KG1 (cell line): ENCODE measurements at regions not wholly inside any gene's neighbourhood (a gene's known extent, or its start where the extent isn't known, plus 50 kb on each side); places are given as distances from the start of the nearest gene placed in this dataset.
A peak's percentile ranks its signal among the peaks of the same experiment; 100 is the strongest.

Source experiments
- DNase-seq: peaks from one replicate; lab custom pipeline; 2025; lab: John Stamatoyannopoulos, UW

DNA sequence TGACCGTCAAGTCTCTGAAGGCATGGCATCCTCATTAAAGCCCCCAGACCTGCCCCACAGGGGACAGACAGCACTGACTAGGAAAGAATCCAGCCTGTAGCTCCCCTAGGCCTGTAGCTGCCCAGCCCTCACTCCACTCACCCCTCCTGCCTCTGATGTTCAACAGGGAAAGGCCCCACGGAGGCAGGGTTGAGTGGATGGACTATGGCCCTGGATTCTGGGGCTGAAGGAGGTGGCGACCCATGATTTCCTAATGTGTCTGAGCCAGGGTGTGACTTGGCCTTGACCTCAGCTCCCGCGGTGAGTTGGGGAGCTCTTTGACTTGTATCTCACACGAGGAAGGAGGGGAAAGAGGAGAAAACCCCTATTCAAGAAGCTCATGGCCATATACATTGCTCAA, 238.5 kb upstream of the CSF3R start:
- DNase-seq, result no peak

- no peak for DNase-seq
Observed at GRCh38 chr1:36717431-36717830, 234.7 kb upstream of the CSF3R start.

GRCh38 chr1:36715797-36716196, 233.1 kb upstream of the CSF3R start:
- no peak for DNase-seq

GRCh38 chr1:36714301-36714700, 231.6 kb upstream of the CSF3R start:
- DNase-seq, result no peak

DNA sequence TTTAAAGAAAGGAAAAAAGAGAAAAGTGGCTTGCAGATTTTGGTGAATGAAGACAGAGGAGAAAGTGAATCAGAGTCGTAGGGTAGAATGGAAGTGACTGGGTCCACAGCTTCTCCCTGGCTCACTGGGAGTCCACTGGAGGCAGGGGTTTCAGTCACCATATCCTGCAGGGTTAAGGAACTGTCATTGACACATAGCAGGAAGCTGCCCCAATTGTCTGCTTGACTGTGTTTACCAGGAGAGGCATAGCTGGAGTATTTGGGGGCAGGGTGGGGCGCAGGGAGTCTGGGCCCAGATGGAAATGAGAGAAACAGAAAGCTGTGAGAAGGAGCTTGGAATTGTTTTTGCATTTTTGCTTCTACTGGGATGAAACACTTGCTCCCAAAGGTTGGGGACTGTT, 228.8 kb upstream of the CSF3R start:
- no peak for DNase-seq

DNA sequence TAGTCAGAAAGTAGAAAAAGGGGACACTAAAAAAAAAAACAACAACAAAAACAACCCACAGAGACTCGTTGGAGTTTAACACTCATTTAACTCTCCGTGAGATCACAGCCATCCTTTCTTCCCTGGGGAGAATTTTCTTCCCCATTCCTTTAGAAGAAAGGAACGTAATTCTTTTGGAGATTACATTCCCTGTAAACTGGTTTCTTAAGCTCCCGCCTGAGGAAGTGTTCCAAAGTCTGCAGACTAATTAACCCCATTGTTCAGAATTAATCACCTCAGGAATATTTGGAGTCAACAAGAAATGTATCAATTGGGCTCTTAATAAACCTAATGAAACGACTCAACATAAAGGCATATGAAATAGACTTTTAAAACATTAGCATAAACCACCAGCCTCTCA, 228.2 kb upstream of the CSF3R start:
- DNase-seq, result no peak

GRCh38 chr1:36709869-36710481, 227.3 kb upstream of the CSF3R start:
- no peak for DNase-seq

DNA sequence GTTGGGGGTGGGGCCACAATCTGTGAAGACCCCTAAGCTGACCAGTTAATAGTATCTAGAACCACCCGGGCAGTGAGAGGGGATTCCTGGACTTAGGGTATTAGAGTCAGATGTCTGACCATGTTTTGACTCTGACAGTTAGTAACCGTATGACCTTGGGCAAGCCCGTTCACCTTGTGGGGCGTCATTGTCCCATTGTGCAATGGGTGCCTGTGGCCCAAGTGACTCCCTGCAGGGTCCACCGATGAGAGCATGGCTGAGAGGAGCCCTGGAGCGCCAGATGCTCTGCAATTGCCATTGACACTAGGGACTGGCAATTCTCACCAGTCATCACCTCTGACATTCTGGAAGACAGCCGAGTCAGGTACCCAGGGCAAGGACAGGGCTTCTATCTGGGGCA, 225.9 kb upstream of the CSF3R start:
- no peak for DNase-seq

- DNase-seq, result no peak
Observed at GRCh38 chr1:36707221-36707620, 224.5 kb upstream of the CSF3R start.

DNA sequence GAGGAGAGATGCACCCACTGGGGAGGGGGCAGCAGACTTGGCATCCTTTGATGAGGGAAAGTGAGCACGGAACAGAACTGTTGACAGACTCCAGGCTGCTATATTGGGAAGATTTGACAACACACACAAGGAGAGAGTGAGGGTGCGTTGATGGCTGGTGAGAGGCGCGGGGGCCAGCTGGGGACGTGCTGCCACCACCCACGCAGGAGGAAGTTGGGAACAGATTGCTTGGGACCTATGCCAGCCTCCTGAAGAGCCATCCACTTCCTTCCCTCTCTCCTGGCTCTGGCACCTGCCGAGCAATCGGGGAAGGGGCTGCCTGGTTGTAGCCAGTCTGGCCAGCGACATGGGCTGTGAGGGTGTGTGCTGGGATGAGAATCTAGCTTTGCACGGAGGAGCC, 223.7 kb upstream of the CSF3R start:
- DNase-seq, result no peak

DNA sequence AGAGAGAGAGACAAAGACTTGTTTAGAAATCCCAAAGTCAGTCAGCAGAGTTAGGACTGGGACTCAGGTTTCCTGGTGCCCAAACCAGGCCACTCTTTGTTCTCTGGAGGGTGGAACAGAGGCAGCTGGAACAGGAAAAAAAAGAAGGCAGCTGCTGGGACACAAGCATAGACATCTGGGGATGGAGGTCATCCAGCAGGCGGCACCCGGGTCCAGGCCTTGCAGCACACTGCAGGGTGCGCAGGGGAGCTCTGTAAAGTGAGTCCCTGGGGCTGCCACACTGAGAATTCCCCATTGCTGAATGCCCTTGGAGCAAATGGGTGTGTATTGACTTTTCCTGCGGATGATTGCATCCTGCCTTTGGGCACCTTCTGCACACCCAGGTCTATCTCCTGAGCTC, 222.9 kb upstream of the CSF3R start:
- no peak for DNase-seq

DNA sequence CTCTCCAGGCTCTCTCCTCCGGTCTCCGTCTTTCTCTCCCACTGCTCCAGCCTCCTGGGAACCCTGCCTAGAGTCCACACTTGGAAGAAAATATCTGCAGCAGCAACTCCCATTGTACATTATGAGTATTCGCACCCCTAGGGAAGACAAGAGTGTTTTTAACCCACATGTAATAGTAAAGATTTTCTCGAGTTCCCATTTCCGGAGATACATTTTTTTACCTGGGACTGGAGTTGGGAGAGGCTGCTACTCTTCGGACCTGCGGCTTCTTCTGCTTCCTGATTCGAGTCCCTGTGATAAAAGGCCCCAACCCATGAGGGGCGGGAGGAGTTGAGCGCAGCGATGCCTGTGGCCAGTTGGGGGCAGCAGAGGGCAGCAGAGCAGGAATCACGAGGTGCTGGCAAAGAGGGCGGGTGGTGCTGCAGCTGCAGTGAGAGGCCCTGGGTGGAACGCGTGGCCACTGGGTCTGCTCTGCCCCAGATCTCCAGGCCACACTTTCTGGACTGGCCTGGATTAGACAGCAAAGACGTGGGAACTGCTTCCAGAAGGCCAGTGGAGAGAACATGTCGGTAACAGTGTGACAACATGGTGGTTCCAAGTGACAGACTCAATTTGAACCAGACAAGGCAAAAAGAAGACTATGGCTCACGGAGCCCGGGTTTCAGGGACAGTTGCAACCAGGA, 221.0 kb upstream of the CSF3R start:
- DNase-seq, result peak; percentile 26

DNA sequence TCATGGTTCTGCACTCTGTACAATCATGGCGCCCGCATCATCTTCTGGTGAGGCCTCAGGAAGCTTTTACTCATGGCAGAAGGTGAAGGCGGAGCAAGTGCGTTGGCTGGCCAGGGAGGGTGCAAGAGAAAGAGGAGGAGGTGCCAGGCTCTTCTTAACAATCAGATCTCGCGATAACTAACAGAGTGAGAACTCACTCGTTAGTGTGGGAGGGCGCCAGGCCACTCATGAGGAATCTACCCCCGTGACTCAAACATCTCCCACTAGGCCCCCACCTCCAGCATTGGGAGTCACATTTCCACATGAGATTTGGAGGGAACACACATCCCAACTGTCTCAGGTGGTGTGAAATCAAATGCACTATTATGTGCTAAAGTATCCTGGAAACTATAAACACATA, 220.2 kb upstream of the CSF3R start:
- no peak for DNase-seq

DNA sequence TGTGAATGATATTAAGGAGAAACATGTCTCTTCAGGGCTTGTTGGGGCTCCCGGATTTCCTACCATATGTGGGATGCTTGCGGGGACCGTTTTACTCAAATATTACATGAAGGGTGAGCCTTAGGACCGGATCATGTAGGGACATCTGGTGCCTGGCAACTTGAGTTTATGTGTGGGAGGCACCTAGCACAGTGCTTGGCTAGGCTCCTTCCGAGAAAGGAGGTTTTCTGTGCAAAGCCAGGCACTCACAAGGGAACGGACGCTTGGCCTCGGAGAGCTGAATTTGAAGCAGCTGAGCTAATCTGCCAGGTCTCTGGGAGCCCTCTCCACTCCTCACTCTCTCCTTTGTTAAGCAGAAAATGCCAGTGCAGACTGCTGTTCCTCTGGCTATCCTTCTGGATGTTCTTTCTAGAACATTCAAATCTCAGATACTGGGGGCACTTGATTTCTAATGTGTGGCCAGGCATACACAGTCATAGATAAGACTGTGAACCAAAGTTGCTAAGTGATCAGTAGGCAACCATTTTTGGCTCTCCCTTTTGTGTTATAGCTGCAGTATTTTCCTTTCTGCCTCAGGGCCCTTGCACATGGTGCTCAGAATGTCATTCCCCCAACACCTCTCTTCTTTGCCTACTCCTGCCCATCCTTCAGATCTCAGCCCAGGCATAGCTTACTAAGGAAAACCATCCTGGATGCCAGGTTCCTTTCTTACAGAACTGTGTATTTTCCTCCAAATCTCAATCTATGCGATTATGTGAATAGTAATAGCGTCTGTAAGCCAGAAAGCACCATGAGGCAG, 216.6 kb upstream of the CSF3R start:
- no peak for DNase-seq

GRCh38 chr1:36697836-36698605, 215.3 kb upstream of the CSF3R start:
- no peak for DNase-seq

DNA sequence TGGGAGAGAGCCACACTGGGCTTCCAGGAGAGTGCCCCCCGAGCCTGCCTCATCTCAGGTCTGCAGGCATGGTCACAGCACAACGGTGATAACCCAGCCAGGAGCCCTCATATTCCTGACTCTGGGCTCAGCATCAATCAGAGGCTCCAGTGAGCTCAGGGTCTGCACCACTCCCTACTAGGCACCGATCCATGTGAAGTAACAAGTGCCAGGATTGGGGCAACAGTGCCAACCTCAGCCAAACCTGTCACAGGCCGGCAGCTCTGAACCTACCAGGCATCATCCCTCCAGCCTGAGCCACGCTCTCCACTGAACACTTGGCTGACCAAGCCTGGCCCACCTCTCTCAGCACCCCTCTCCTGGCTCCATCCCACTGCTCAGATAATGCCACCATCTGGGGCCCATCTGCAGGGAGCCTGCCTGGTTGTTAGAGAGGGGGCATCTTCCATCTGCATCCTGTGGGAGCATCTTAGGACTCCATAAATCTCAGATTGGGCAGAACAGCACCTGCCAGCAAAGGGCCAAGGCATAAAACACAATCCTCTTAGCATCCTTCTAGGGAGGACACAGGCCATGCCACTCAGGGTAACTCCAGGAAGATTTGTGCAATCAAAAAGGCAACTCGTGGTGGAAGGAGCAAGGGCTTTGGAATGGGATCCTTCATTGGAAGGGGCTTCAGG, 213.7 kb upstream of the CSF3R start:
- DNase-seq, result no peak

GRCh38 chr1:36693603-36694002, 210.9 kb upstream of the CSF3R start:
- DNase-seq, result no peak

DNA sequence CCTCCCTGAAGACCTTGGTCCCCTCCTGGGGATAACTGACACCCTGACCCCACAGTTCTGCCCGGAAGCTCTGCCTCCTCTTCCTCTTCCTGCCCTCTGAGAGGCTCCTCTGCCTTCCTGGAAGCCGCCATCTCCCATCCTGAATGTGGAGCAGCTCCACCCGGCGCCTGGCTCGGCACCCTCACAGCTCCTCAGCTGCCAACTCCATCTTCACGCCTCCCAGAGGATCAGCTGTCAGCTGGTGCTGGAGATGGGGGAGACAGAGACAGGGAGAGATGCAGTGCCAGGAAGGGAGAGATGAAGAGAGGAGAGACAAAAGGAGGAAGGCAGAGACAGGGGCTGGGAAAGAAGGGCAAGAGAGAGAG, 210.4 kb upstream of the CSF3R start:
- DNase-seq, result no peak

DNA sequence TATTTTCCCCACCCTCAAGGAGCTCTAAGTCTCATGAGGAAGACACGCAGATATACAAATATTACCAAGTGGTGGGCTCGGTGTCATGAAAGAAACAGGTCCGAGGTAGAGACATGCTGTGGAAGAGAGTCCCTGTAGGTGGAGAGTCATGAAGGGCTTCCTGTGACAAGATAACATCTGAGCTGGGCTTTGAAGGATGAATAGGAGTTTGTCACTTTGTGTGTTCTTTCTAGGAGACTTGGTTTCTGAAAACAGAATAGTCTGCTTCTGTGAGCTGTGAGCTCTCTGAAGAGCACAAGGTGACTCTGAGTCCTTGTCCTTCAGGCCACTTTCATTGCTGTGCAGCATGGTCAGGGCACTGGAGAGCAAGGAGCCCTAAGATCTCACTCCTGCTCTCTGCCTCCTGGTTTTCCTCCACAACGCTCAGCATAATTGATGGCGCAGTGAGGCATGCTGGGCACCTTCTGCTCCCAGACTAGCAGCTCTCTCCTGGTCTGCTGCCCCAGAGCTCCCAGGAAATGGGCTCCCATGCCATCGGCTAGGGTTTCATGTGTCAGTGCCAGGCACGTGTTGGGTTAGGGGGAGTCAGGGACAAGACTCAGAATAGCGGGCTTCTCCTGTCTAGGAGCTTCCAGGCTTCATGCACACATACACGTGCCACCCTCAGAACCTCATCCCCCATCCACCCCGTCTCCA, 209.9 kb upstream of the CSF3R start:
- no peak for DNase-seq

- DNase-seq, result no peak
Observed at GRCh38 chr1:36691374-36691773, 208.7 kb upstream of the CSF3R start.

DNA sequence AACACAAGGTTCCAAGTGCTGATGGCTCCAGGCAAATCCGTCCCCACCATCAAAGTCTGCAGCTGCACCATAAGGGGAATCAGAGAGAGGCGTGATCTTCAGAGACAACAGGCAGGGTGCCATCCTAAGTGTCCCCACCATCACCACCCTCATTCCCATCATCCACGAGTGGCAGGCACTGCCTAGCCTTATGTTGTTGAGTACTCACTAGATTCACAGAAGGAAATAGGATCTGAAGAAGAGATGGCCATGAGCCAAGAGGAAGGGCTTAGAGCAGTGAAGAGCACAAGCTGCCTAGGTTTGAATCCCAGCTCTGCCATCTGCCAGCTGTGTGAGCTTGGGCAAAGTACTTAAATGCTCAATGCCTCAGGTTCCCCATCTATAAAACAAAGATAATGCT, 207.3 kb upstream of the CSF3R start:
- DNase-seq, result no peak
